Activated CD8-positive, alpha-beta memory T cell treated with anti-CD3 and anti-CD28 coated beads, Interleukin-2, amount 50 U/mL, for 4 hours (primary cell): ENCODE measurements at regions not wholly inside any gene's neighbourhood (a gene's known extent, or its start where the extent isn't known, plus 50 kb on each side); places are given as distances from the start of the nearest gene placed in this dataset.

Experiments
- DNase-seq: peaks from one replicate; pipeline ENCODE4 v3.0.0-alpha.2; 2020

DNA sequence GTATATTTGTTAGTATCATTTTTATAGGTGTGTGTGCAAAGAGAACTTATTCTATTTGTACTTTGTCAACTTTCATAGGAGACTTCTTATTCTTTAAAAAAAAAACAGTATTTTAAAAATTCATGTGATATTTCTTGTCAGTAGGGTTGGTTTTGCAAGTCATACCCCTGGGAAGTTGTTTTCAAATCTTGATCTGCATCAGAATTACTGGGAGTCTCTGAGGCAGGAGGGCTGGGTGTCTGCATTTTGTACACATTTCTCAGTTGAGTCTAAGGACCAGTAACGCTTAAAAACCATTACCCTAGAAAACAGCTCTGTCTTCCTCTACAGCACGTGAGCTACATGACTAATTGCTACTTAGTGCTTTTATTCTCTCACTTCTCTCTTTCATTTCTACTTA, 76.0 kb upstream of the CTTNBP2NL start:
- DNase-seq, result no peak

DNA sequence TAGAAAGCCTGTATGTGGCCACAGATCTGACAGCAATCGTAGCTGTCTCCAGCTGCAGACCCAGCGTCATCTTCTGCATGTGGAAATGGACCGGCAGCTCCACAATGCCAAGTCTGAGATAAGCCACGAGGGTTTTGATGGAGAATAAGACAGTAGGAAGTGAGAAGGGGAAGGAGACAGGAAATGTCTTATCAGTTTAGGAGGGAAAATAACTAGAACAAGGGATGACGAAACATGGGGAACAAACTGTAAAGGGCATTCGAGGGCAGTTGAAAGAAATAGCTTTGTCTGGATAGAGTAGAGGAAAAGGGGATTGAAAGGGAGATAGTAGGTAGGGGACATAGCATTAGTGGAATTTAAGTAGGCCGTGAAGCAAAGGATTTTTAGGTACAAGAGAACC, 74.0 kb upstream of the CTTNBP2NL start:
- DNase-seq, result no peak

DNA sequence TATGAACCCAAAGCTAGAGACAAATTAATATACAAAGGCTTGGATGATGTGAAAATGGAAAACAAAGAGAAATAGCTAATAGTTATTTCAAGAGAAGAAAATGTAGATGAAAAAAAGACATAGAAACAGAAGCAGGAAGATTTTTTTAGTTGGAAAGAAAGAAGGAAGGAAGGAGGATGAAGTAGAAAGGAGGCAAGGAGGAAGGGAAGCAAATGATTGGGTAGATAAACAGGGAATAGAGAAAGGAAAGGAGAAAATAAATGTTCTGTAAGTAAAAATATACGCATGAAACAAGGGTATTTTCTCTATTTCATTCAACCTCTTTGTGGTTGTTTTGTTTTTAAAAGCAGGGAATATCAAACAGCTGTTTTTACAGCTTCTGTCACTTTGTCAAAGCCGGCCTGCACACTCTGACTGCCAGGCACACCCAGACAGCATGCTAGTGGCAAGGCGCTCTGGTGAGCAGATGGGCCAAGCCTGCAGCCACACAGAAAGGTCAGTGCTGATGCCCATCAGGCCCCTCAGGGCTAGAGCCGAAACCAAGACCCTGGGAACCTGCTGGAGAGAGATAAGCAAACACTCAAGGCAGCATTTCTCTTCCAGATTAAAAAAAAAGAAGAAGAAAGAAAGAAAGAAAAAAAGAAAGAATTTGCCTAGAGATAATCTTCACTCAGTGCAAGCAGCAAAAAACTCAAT, 72.9 kb upstream of the CTTNBP2NL start:
- no peak for DNase-seq

DNA sequence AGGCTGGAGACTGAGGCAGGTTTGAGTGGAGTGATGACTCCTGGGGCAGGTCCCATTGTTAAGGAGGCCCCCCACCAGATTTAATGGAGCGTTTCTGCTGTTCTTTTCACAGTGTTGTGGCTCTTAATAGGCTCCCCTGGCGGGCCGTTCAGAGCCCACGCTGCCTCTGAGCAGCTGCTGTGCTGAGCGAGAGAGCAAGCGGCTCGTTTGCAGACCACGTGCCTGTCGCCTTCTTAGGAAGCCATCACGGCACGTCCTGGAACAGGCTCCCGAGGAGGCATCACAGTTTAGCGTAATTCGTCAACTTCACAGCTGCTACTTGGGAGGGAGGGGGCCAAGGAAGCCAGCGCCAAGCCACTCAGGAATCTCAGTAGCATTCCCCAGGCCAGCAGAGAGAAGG, 70.5 kb upstream of the CTTNBP2NL start:
- DNase-seq, result no peak

DNA sequence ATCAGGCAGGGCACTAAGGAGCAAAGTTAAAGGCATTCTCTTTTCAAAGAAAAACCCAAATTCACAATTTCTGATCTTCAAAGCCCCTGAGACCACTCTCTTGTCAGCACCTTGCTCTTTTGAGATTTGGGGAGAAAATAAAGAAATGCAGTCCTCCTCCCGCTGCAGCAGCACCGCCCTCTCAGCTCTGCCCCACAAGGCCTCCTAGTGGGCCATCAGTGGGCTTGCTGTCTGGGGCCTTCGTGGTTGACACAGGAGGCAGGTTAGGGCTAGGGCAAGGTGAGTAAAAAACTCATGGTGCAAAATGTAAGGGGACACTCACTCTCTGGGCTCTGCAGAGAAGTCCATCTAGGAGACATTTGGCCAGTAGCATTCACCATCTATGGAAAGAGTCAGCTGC, 67.4 kb upstream of the CTTNBP2NL start:
- no peak for DNase-seq

DNA sequence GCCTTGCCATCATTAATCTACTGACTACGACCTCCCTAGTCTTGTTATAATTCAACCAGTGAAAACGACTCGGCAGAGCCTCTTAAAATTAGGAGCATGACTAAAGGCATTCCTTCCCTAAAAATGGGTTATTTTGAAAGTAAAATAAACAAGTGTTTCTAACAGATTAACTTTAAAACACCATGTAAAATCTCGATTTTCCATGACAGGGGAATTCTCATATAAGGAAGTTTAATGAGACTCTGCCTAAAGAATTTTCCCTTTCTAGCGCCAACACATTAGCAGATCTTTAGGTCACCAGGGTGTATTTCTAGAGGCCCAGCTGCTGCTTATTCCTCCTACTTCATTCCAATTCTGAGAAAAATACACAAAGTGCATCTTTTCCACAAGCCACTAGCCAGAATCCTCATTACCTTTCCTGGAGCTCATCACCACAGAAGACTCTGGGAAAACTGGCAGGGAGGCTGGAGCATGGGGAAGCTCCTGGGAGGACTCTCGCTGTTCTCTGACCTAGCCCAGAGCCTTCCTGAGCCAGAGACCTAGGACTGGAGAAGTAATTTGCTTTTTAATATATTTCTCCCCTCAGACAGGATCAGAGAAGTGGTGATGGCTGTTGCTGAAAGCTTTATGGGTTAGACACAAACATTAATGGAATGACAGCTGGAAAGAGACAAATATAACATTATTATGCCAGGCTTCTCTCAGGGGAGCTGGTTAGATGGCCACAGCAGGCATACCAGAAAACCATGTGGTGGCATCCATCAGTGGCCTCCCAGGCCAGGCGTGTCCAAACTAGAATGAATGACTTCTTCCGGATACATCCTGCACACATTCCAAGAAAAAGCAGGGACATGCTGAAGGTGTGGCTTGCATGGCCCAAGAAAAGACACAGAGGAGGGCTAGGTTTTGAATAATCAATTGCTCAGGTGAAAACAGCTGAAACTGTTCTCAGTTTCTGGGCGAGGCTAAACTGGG, 63.6 kb upstream of the CTTNBP2NL start:
- no peak for DNase-seq

DNA sequence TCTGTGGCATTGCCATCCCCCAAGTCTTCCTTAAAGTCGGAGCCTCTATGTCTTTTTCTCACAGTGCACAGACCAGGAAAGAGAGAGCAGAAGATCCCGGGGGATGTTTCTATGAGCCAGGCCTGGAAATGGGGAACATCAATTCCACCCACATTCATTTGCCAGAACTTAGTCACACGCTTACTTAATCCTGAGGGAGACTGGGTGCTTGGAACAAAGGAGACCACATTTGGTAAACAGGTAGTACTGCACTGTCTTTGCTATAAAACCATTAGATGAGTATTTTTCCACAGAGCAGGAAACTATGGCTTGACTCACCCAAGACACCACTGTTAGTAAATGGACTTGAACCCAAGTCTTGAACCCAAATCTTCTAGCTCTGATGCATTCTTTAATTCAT, 60.7 kb upstream of the CTTNBP2NL start:
- DNase-seq, result no peak

DNA sequence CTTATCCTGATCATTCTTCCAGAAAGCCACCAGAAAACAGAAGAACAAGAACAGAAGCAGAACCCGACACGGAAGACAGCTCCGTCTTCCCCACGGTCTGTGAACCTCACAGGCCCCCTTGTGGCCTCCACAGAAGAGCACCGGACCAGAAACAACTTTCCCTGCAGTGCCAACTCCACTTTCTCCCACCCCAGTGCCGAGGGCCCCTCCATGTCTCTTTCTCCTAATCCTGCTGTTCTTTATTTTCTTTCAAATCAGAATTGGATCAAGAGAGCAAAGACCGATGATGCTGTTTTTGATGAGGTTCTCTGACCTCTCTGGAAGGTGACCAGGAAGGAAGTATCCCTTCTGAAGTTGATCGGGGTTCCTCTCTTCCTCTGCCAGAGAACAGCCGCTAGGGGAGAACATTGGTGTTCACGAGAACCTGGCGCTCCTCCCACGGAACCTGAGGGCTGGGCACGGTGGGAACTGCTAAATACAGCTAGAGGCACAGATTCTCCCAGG, 58.9 kb upstream of the CTTNBP2NL start:
- no peak for DNase-seq

DNA sequence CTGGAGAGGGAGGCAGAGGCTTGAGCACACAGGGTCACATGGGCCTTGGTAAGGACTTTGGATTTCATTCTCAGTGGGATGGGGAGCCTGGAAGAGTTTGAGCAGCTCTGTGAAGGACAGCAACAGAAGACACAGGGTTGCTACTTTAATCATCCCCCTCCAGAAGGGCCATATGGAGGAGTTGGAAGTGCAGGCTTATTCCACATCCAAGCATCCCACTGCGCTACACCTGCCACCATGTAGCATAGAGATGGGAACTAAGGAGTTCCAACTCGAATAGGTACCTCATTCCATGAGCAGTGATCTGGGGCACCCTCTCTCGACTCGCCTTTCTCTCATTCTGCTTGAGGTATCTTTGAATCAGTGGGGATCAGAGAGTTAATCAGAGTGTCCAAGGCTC, 54.0 kb upstream of the CTTNBP2NL start:
- no peak for DNase-seq

DNA sequence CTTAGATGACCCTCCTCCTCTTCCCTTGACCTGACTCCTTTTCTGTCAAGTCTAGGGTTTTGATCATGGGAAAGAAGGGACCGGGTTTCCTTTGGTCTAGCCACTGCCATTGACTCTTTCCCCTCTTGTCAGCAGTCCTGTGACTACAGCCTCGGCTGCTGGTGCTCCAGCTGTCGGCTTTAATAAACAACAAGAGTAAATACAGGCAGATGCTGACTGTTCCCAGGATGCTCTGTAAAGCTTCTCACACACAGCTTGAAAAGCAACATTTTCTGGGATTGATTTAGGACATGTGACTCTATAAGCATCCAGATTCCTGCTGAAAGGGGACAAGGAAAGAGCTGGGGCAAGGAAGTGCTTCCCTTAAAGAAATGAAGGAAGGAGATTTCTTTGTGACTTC, 53.5 kb upstream of the CTTNBP2NL start:
- no peak for DNase-seq

DNA sequence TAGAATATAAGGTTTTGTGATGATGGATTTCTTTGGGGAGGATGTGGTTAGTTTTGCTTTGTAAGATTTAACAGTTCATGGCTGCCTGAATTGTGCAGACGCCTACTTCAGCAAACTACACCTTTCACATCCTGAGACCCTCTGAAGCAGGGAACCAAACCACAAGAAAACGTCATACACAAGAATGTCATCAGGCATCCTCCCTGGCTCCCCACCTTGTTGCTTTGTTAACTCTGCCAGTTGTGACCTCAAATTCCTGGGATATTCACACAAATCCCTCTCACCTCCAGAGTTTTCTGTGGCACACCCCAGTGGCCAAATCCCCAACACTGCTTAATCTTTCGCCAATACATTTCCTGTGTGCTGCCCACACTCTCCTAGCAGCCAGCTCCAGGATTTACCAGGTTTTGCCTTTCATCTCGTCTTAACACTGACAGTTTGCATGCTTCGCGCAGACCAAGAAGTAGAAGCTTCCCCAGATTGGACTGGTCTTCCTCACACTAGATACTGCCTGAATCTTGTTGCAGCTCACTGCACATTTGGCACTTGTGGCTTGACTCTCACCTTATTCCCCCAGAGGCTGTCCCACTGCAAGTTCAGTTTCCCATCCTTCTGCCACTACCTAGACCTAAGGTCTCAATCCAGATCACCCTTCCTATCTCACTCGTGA, 51.1 kb upstream of the CTTNBP2NL start:
- DNase-seq, result no peak
